ENCODE measurements at regions not wholly inside any gene's neighbourhood (a gene's known extent, or its start where the extent isn't known, plus 50 kb on each side); places are given as distances from the start of the nearest gene placed in this dataset.

GRCh38 chr20:51923633-51924032 is 121.3 kb upstream of the SALL4 start:
- TF ChIP-seq CTCF (IDR thresholded peaks at IDR 0.05) (no peak), POLR2A (IDR thresholded peaks at IDR 0.05) (no peak), POLR2AphosphoS5 (IDR thresholded peaks at IDR 0.05; ENCODE audit: insufficient read depth in 1 of 2, low read depth in 1 of 2) (no peak)
